GM18951 (cell line): ENCODE measurements at regions not wholly inside any gene's neighbourhood (a gene's known extent, or its start where the extent isn't known, plus 50 kb on each side); places are given as distances from the start of the nearest gene placed in this dataset.

Source experiments
- POLR2A ChIP-seq: IDR thresholded peaks from 4 replicates; pipeline ENCODE4 v1.6.1; 2011; ENCODE audit warnings: mild to moderate bottlenecking; ENCODE audit not compliant: insufficient read length, insufficient read depth; ENCODE audit errors: extremely low read depth
- in situ Hi-C: fragments of 300-500 bp; cut with MboI; formaldehyde crosslinking; loops from one replicate; pipeline ENCODE4 v1.12.0; 2022; ENCODE audit warnings: low sequenced_read_pairs, mixed read lengths, inconsistent platforms; ENCODE audit not compliant: unreplicated experiment

- TF ChIP-seq POLR2A = no peak
- in situ Hi-C loops = no loop called here
Measured at GRCh38 chr12:31877884-31878283, 81.3 kb upstream of the RESF1 start.

- in situ Hi-C loops = no loop called here
- TF ChIP-seq POLR2A = no peak
Measured at GRCh38 chr12:31876568-31877424, 82.4 kb upstream of the RESF1 start.

DNA sequence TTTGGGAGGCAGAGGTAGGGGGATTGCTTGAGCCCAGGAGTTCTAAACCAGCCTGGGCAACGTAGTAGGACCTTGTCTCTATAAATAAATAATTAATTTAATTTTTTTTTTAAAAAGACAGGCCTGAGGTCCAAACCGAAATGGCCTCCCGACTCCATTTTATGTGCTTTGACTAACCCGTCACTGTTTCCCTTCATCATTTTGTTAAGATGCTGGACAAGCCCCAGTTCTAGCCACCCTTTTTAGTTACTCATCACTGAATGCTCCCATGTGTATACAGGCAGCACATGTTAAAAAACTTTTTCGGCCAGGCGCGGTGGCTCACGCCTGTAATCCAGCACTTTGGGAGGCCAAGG lies 83.6 kb upstream of the RESF1 start:
- in situ Hi-C loops = no loop called here
- TF ChIP-seq POLR2A = no peak

DNA sequence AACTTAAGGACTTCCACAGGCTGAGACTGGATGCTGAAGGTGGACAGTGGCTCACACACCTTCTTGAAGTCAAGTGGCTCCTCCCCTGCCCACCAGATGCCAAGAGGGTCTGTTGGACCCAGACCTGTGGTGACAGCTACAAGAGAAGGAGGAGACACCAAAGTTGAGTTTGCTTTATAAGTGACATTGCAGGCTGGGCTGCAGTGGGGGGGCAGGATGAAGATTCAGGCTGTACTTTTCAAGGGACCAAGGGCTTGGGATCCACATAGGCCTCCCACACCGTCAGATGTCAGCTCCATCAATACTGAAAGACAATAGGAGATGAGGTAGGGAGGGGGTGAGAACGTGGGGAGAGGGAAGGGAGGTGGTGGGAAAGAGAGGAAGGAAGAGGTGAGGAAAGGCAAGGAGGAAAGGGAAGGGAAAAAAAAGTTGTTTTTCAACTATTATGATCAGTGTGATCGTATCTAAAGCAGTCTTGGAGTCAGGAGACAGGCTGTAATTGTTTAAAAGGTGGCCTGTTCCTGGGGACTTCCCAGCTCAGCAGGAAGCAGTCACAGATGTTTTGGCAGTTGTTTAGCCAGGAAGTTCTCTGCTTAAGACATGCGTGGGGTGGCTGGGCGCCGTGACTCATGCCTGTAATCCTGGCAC lies 84.1 kb upstream of the RESF1 start:
- in situ Hi-C loops = no loop called here
- no peak for TF ChIP-seq POLR2A

DNA sequence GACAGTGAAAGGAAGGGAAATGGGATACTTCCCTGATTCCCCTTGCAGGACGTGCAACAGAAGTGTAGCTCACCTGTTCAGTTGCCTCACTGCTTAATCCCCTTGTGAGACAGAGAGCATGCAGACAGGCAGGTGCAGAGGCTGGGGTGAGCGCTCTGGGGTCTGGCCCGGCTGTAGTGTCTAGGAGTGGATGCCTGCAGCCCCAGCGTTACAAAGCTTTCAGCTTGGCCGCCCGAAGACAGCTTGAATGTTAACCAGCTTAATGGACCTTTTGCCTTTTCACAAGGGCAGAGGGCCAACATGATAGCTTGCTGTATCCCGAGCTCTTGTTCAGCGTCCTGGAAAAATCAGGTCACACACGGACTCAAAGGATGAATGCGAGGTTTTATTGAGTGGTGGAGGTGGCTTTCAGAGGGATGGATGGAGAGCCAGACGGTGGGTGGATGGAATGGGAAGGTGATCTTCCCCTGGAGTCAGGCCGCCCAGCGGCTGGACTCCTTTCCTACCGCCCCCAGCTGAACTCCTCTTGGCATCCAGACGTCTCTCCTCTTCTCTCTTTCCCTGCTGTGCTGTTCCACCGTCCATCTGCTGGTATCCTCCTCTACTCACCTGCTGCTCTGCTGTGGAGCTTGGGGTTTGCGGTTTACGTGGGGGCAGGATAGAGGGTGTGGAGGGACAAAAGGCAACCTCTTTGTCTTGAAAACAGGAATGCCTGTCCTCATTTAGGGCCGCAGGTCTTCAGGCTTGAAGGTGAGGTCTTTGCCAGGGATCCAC lies 86.2 kb upstream of the RESF1 start:
- in situ Hi-C loops = no loop called here

DNA sequence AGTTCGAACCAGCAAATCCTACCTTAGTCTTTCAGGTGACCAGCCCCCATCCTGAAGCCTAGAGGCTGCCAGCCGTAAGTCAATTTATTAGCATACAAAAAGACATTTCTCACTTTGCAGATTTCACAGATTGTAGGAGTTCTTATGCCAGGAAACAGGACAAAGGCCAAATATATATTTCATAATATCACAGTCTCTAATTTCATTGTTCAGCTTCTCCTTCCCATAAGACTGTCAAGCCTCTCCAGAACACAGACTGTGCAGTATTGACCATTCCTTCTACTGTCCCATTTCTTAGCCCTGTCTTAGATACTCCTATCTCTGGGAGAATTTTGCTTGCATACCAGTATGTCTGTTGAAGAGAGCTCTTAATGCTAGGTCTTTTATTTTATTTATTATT lies 89.2 kb upstream of the RESF1 start:
- TF ChIP-seq POLR2A = no peak

More for the DNA sequence above, 86.2 kb upstream of the RESF1 start:
- no peak for TF ChIP-seq POLR2A

GRCh38 chr12:31868965-31869364 lies 90.2 kb upstream of the RESF1 start:
- in situ Hi-C loops = no loop called here
- TF ChIP-seq POLR2A = no peak

More for the DNA sequence above, 89.2 kb upstream of the RESF1 start:
- in situ Hi-C loops = no loop called here

DNA sequence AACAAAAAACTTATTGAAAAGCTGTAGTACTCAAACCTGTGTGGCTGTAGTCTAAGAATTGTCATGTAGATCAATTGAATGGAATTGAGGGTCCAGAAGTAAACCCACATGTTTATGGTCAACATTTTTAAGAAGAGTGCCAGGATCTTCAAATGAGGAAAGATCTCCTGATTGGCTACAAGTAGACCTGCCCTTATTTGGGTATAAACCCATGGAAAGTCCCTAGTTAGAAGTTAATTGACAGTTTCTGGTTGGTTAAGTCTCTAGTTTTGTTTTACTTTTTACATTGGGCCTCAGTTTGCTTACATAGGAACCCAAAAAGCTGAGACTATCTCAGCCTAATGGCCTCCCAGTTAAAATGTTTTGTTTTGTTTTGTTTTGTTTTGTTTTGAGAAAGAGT lies 91.9 kb upstream of the RESF1 start:
- in situ Hi-C loops = no loop called here
- no peak for TF ChIP-seq POLR2A

- TF ChIP-seq POLR2A = no peak
- in situ Hi-C loops = no loop called here
Measured at GRCh38 chr12:31866523-31866922, 92.7 kb upstream of the RESF1 start.

DNA sequence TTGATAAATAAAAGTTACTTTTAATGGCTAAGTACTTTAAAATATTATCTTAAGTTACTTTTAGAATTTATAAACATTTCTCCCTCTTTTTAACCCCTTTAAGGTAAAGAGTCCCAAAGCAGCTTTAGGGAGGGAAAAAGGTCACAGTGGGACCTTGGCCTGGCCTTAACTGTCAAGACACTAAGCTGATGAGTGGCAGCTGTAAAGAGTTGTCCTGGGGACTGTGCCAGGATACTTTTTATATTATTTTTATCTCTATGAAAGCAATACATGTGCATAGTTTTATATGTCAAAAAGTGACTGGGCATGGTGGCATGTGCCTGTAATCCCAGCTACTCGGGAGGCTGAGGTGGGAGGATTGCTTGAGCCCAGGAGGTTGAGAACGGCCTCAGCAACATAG lies 94.2 kb upstream of the RESF1 start:
- in situ Hi-C loops = no loop called here
- TF ChIP-seq POLR2A = no peak

GRCh38 chr12:31861360-31861759 lies 97.9 kb upstream of the RESF1 start:
- no peak for TF ChIP-seq POLR2A
- in situ Hi-C loops = no loop called here

DNA sequence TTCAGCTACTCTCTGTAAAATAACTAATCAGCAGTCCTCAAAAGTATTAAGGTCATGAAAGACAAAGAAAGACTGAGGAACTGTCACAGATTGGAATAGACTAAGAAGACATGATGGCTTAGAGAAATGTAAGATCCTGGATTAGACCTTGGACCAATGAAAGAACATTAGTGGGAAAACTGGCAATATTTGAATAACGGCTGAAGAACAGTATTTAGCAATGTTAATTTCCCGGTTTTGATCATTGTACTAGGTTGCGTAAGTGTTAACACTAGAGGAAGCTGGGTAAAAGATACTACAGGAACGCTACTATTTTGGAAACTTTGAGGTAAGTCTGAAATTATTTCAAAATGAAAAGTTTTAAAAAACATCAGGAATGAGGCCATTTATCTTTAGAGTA lies 98.8 kb upstream of the RESF1 start:
- no peak for TF ChIP-seq POLR2A
- in situ Hi-C loops = no loop called here

GRCh38 chr12:31859232-31859977 lies 99.8 kb upstream of the RESF1 start:
- in situ Hi-C loops = no loop called here
- TF ChIP-seq POLR2A = no peak
